Nephron progenitor cell (in vitro differentiated cells): ENCODE measurements at regions not wholly inside any gene's neighbourhood (a gene's known extent, or its start where the extent isn't known, plus 50 kb on each side); places are given as distances from the start of the nearest gene placed in this dataset.

ENCODE experiments used
- DNase-seq: peaks from one replicate; pipeline ENCODE4 v3.0.0; 2021
- H3K27ac Mint-ChIP-seq: 2 replicates; pipeline ENCODE4 v1.8.0; 2021; ENCODE audit warnings: mild to moderate bottlenecking, moderate library complexity, mixed read lengths
- H3K27me3 Mint-ChIP-seq: 2 replicates; pipeline ENCODE4 v1.8.0; 2021; ENCODE audit warnings: mild to moderate bottlenecking, low read depth, mixed read lengths; ENCODE audit not compliant: poor library complexity
- H3K36me3 Mint-ChIP-seq: 2 replicates; pipeline ENCODE4 v1.8.0; 2021; ENCODE audit warnings: low read depth, mixed read lengths
- H3K4me1 Mint-ChIP-seq: 2 replicates; pipeline ENCODE4 v1.8.0; 2021; ENCODE audit warnings: mixed read lengths
- H3K4me3 Mint-ChIP-seq: 2 replicates; pipeline ENCODE4 v1.8.0; 2021; ENCODE audit warnings: mild to moderate bottlenecking, moderate library complexity, mixed read lengths
- H3K9me3 Mint-ChIP-seq: 2 replicates; pipeline ENCODE4 v1.8.0; 2021; ENCODE audit warnings: mild to moderate bottlenecking, moderate library complexity, mixed read lengths
- CTCF ChIP-seq: fragments of 200-600 bp; sonication (generic); IDR thresholded peaks from 2 replicates; pipeline ENCODE4 v1.5.0; 2021; ENCODE audit warnings: antibody characterized with exemption

- no peak for DNase-seq
- H3K27ac Mint-ChIP-seq = no peak overlapping the region
- H3K4me1 Mint-ChIP-seq = peaks cover 5% of the 10 kb centered on the region
- H3K9me3 Mint-ChIP-seq = peaks cover 4% of the 10 kb centered on the region
- no peaks in the 10 kb centered on the region for H3K27me3 Mint-ChIP-seq
- no peak for TF ChIP-seq CTCF
- no peak overlapping the region for H3K4me3 Mint-ChIP-seq
- peaks cover 4% of the 10 kb centered on the region for H3K36me3 Mint-ChIP-seq
Observed at GRCh38 chr7:46545790-46546189, 624.7 kb upstream of the IGFBP3 start.

GRCh38 chr7:46544396-46545008, 623.4 kb upstream of the IGFBP3 start:
- Mint-ChIP-seq H3K27ac (no peak overlapping the region), H3K9me3 (peaks cover 4% of the 10 kb centered on the region), H3K4me1 (peaks cover 5% of the 10 kb centered on the region), H3K4me3 (no peak overlapping the region), H3K27me3 (no peaks in the 10 kb centered on the region), H3K36me3 (peaks cover 4% of the 10 kb centered on the region)
- no peak for DNase-seq
- TF ChIP-seq CTCF = no peak

GRCh38 chr7:46542076-46542475, 621.0 kb upstream of the IGFBP3 start:
- H3K4me3 Mint-ChIP-seq = no peak overlapping the region
- H3K4me1 Mint-ChIP-seq = peaks cover 5% of the 10 kb centered on the region
- H3K27me3 Mint-ChIP-seq = no peaks in the 10 kb centered on the region
- peaks cover 3% of the 10 kb centered on the region for H3K9me3 Mint-ChIP-seq
- H3K27ac Mint-ChIP-seq = no peak overlapping the region
- H3K36me3 Mint-ChIP-seq = no peaks in the 10 kb centered on the region
- TF ChIP-seq CTCF = no peak
- DNase-seq = no peak

GRCh38 chr7:46539892-46540483, 618.9 kb upstream of the IGFBP3 start:
- Mint-ChIP-seq H3K36me3 (peaks cover 12% of the 10 kb centered on the region), H3K4me3 (no peak overlapping the region), H3K27me3 (no peaks in the 10 kb centered on the region), H3K9me3 (peaks cover 23% of the 10 kb centered on the region), H3K4me1 (peaks cover 17% of the 10 kb centered on the region), H3K27ac (no peak overlapping the region)
- no peak for TF ChIP-seq CTCF
- no peak for DNase-seq

- H3K36me3 Mint-ChIP-seq = peaks cover 12% of the 10 kb centered on the region
- DNase-seq = no peak
- H3K27me3 Mint-ChIP-seq = no peaks in the 10 kb centered on the region
- no peak overlapping the region for H3K27ac Mint-ChIP-seq
- H3K4me1 Mint-ChIP-seq = peaks cover 30% of the 10 kb centered on the region
- no peak overlapping the region for H3K4me3 Mint-ChIP-seq
- peaks cover 30% of the 10 kb centered on the region for H3K9me3 Mint-ChIP-seq
- no peak for TF ChIP-seq CTCF
Observed at GRCh38 chr7:46537191-46537905, 616.3 kb upstream of the IGFBP3 start.
